BJ (cell line): ENCODE measurements at regions not wholly inside any gene's neighbourhood (a gene's known extent, or its start where the extent isn't known, plus 50 kb on each side); places are given as distances from the start of the nearest gene placed in this dataset.

Experiments used
- CTCF ChIA-PET: fragments of 350-600 bp; formaldehyde crosslinking; extraction: SDS; loops from one replicate; lab custom pipeline; 2021; ENCODE audit warnings: antibody characterized with exemption, inconsistent platforms; lab: Yijun Ruan, JAX
- POLR2A ChIA-PET: fragments of 300-600 bp; sonication (Branson Sonifier 250); formaldehyde crosslinking; extraction: SDS; loops from one replicate; lab custom pipeline; 2021; ENCODE audit warnings: antibody characterized with exemption; lab: Charles Lee
- DNase-seq: peaks from one replicate; pipeline ENCODE4 v3.0.0-alpha.2; 2011; ENCODE audit warnings: low read depth
- H3K27me3 ChIP-seq: 2 replicates; pipeline ENCODE4 v1.6.0; 2011; ENCODE audit warnings: low read length; ENCODE audit not compliant: control insufficient read depth, insufficient read depth
- H3K36me3 ChIP-seq: 2 replicates; pipeline ENCODE4 v1.5.1; 2011; ENCODE audit warnings: low read length; ENCODE audit not compliant: control insufficient read depth, insufficient read depth
- H3K4me3 ChIP-seq: 2 replicates; pipeline ENCODE4 v1.5.1; 2011; ENCODE audit warnings: low read depth, mild to moderate bottlenecking, control low read depth, low read length
- TF ChIP-seq, protein P1 (sequence below): IDR thresholded peaks from 2 replicates; pipeline ENCODE4 v1.5.1; 2011; ENCODE audit warnings: low read depth, mild to moderate bottlenecking, control low read depth, inconsistent platforms, low read length, moderate library complexity; ENCODE audit not compliant: insufficient read depth

DNA sequence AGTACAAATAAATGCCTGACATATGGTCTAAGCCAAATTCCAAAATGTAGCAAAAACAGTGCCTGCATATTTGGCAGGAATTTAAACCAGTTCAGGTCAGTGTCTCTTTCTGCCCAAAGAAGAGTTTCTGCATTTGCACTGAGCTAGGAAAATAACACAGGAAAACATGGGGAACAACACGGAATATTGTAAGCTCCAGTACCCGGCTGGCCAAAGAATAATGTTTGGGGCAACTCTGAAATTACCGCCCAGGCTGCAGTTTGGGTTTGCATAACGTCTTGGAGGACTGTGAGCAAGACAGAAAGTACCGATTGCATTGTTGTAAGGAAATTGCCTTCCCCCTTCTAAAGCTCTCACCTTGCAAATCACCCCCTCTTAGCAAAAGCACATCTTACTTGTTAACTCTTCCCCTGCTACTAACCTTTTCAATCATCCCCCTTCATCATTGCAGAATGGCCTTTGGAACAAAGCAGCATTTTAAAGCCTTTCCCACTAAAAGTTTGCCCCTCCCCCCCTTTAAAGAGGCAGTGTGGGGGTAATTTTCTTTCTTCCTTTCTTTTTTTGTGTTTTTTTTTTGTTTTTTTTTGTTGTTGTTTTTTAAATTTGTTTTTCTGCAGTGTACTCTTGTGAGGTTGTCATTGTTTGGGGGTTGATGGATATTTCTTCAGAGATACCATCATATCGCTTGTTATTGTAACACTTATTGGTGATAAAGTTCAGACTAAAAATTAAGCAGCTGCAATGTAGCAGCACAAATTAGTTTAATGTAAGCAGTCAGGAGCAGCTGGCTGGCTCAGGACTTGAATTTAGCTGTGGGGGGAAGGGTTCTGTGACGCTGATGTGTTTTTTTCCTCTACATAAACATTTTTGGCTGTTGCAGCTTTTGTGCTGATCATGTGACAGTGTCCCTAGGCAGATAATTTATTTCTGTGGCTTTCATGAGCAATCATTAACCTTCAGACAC is 100.0 kb upstream of the CITED2 start:
- Histone ChIP-seq H3K4me3 (no peak overlapping the region), H3K27me3 (no peaks in the 10 kb centered on the region), H3K36me3 (no peaks in the 10 kb centered on the region)
- no peak for DNase-seq
- TF ChIP-seq, protein P1, sequence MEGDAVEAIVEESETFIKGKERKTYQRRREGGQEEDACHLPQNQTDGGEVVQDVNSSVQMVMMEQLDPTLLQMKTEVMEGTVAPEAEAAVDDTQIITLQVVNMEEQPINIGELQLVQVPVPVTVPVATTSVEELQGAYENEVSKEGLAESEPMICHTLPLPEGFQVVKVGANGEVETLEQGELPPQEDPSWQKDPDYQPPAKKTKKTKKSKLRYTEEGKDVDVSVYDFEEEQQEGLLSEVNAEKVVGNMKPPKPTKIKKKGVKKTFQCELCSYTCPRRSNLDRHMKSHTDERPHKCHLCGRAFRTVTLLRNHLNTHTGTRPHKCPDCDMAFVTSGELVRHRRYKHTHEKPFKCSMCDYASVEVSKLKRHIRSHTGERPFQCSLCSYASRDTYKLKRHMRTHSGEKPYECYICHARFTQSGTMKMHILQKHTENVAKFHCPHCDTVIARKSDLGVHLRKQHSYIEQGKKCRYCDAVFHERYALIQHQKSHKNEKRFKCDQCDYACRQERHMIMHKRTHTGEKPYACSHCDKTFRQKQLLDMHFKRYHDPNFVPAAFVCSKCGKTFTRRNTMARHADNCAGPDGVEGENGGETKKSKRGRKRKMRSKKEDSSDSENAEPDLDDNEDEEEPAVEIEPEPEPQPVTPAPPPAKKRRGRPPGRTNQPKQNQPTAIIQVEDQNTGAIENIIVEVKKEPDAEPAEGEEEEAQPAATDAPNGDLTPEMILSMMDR, result no peak
- POLR2A ChIA-PET, result interaction anchor here (0.6 to 1.2 kb wide), 4 partner anchors 69 to 105 kb away, joined by 3 to 7 read pairs (median 6); no protein-coding TSS in a partner anchor
- CTCF ChIA-PET, result interaction anchor here (0.7 to 1.1 kb wide), 2 partner anchors 22 to 551 kb away, joined by 3 read pairs; no protein-coding TSS in a partner anchor

DNA sequence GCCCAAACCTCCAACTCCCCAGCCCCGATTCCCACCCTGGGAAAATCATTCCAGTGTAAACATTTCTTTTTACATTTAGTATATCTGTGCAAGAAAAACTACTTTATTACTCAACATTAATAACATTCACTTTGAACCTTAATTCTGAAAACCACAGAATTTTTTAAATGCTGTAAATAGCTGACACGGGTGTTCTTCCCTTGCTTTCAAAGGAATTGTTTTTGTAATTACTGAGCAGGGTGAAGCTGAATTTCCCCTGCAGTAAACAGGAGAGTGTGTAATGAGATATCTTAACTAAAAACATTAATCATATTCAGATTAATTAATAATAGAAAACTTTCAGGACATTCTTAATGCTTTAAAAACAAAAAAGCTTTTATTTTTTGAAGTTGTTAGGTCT is 99.3 kb upstream of the CITED2 start:
- ChIA-PET CTCF (interaction anchor here (0.7 to 1.1 kb wide), 2 partner anchors 21 to 550 kb away, joined by 3 read pairs; no protein-coding TSS in a partner anchor), POLR2A (interaction anchor here (0.6 to 1.2 kb wide), 4 partner anchors 68 to 104 kb away, joined by 3 to 7 read pairs (median 6); no protein-coding TSS in a partner anchor)
- H3K4me3 ChIP-seq, result no peak overlapping the region
- no peak for DNase-seq
- TF ChIP-seq, protein P1, result no peak
- H3K36me3 ChIP-seq, result no peaks in the 10 kb centered on the region
- no peaks in the 10 kb centered on the region for H3K27me3 ChIP-seq

DNA sequence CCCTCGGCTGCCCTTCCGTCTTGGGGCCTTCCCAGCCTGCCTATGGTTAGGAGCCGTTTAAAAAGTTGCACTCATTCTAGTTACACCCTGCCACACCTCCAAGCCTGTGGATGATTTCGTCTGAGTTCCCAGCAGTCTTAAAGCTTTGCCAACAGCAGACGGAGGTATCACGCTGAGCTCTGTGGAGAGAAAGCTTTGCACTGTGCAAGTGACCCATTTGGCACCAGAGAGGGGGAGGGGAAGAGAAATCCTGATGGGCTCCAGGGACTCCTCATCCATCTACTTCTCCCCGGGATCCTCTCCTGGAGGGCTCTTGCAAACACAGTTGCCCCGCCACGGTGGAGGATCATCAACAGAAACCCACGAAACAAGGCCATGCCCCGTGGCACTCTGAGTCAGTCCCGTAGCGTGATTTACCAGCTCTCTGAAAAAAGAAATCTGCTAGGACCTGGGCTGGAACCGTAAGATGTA is 98.8 kb upstream of the CITED2 start:
- TF ChIP-seq, protein P1, result no peak
- Histone ChIP-seq H3K4me3 (no peak overlapping the region), H3K36me3 (no peaks in the 10 kb centered on the region), H3K27me3 (no peaks in the 10 kb centered on the region)
- DNase-seq, result no peak
- ChIA-PET CTCF (interaction anchor here (0.7 to 1.1 kb wide), 2 partner anchors 21 to 550 kb away, joined by 3 read pairs; no protein-coding TSS in a partner anchor), POLR2A (interaction anchor here (0.9 to 1.2 kb wide), 2 partner anchors 104 to 105 kb away, joined by 3 to 6 read pairs; no protein-coding TSS in a partner anchor)

DNA sequence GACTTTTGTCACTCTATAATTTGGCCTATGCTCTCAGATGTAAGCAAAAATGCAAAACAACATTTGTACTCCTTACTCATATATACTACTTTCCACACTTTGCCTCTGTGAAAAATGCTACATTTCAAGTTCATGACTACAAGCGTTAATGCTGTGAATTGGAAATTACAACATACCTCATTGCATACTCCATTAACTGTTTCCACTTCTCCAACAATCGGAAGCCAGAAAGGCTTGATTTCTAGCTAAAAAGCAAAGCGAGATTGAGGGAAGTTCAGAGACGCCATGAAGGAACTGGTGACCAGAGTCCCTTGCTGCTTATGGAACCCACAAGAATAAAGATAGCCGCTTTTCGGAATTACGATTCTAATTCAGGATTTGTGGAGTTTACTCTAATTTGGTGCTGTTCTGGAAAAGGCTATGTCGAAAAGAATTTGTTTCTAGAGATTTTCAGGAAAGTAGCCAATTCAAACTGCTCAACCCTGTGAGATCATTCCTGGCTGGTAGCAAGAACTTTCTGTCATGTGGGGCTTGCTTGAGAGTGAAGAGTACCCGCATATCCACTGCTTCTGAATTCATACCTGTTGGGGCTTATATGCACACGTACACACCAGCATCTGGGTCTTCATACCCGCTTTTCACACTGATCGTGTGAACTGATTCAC is 98.0 kb upstream of the CITED2 start:
- Histone ChIP-seq H3K36me3 (no peaks in the 10 kb centered on the region), H3K4me3 (no peak overlapping the region), H3K27me3 (no peaks in the 10 kb centered on the region)
- CTCF ChIA-PET, result interaction anchor here (0.6 kb wide), 1 partner anchor 26 kb away, joined by 3 read pairs; no protein-coding TSS in a partner anchor
- DNase-seq, result no peak
- TF ChIP-seq, protein P1, result no peak
- POLR2A ChIA-PET, result no interaction called here

DNA sequence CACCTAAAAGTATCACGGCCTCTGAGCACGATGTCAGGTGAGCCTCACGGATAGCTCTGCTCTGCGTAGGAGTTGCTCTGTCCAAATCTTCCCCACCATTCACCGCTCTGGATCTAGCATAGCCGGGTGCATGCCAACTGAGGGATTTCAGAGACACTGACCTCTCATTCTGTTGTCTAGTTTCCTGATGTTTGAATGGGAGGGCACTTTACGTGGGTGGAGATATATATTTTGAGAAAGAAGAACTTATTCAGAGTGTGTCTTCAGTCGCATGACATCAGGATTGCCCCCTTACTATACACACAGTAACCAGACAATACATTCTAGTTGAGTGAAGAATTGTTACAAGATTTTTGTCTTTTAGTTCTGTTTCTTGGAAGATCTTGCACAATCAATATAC is 96.5 kb upstream of the CITED2 start:
- H3K27me3 ChIP-seq, result no peaks in the 10 kb centered on the region
- no peak for DNase-seq
- no peaks in the 10 kb centered on the region for H3K36me3 ChIP-seq
- ChIA-PET CTCF (no interaction called here), POLR2A (no interaction called here)
- TF ChIP-seq, protein P1, result no peak
- no peak overlapping the region for H3K4me3 ChIP-seq
